Activated naive CD4-positive, alpha-beta T cell treated with anti-CD3 and anti-CD28 coated beads, Interleukin-2, amount 10 ng/mL, durations not matched to agents 7 days and 5 days (primary cell): ENCODE measurements at regions not wholly inside any gene's neighbourhood (a gene's known extent, or its start where the extent isn't known, plus 50 kb on each side); places are given as distances from the start of the nearest gene placed in this dataset.

Experiments used
- CTCF ChIA-PET: fragments of 350-600 bp; sonication (Branson Sonifier 250); formaldehyde crosslinking; loops from one replicate; lab custom pipeline; 2021; ENCODE audit warnings: antibody characterized with exemption; lab: Charles Lee
- DNase-seq: peaks from one replicate; pipeline ENCODE4 v3.0.0-alpha.2; 2020
- H3K27ac Mint-ChIP-seq: one replicate; pipeline ENCODE4 v1.8.0; 2021; ENCODE audit warnings: mild to moderate bottlenecking, moderate library complexity, mixed read lengths
- H3K27me3 Mint-ChIP-seq: one replicate; pipeline ENCODE4 v1.8.0; 2021; ENCODE audit warnings: mild to moderate bottlenecking, mixed read lengths
- H3K36me3 Mint-ChIP-seq: one replicate; pipeline ENCODE4 v1.8.0; 2021; ENCODE audit warnings: mixed read lengths
- H3K4me1 Mint-ChIP-seq: one replicate; pipeline ENCODE4 v1.8.0; 2021; ENCODE audit warnings: mixed read lengths
- H3K4me3 Mint-ChIP-seq: one replicate; pipeline ENCODE4 v1.8.0; 2021; ENCODE audit warnings: mild to moderate bottlenecking, moderate library complexity, mixed read lengths
- H3K9me3 Mint-ChIP-seq: one replicate; pipeline ENCODE4 v1.8.0; 2021; ENCODE audit warnings: mixed read lengths

DNA sequence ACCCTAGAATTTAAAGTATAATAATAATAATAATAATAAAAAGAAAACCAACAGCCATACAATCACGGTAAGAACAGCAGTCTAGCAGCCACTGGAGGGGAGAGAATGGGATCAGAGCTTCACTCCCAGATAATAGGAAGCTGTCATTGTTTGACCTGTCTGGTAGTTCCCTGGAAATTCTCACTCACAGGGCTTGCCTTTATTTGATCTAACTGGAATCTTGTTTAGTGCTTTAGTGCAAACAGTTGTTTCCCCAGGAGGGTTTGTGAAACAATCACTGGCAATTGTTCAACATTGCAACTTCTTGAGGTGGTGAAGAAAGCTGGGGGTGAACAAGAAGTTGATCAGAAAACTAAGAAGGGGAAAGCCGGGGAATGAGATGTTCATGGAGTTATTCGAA is 68.7 kb upstream of the PTCSC3 start:
- DNase-seq = no peak
- Mint-ChIP-seq H3K9me3 (peaks cover 3% of the 10 kb centered on the region), H3K36me3 (no peaks in the 10 kb centered on the region), H3K4me1 (no peaks in the 10 kb centered on the region), H3K4me3 (no peak overlapping the region), H3K27me3 (no peaks in the 10 kb centered on the region), H3K27ac (no peak overlapping the region)
- CTCF ChIA-PET = no interaction called here

GRCh38 chr14:36243183-36243582 is 66.7 kb upstream of the PTCSC3 start:
- CTCF ChIA-PET = no interaction called here
- Mint-ChIP-seq H3K27ac (no peak overlapping the region), H3K36me3 (no peaks in the 10 kb centered on the region), H3K27me3 (no peaks in the 10 kb centered on the region), H3K4me3 (no peak overlapping the region), H3K9me3 (no peaks in the 10 kb centered on the region), H3K4me1 (no peaks in the 10 kb centered on the region)
- DNase-seq = no peak

DNA sequence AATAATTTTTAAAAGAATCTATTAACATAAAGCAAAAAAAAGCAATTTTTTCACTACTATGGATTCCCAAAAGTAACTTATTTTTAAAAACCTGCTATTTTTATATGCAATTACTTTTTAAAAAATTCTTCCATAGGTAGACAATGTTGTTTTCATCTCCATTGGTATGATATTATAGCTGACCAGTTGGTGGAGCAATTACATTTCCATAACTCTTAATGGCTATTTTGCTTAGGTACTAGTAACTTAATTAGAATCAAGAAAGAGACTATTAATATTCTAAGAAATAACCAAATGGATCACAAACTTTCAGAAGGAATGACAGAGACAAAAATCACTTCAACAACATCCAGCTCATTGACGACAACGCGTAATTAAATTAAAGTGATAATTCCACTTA is 64.7 kb upstream of the PTCSC3 start:
- no peaks in the 10 kb centered on the region for H3K36me3 Mint-ChIP-seq
- no peaks in the 10 kb centered on the region for H3K27me3 Mint-ChIP-seq
- no peak for DNase-seq
- H3K27ac Mint-ChIP-seq = no peak overlapping the region
- H3K4me1 Mint-ChIP-seq = no peaks in the 10 kb centered on the region
- no peaks in the 10 kb centered on the region for H3K9me3 Mint-ChIP-seq
- no peak overlapping the region for H3K4me3 Mint-ChIP-seq
- CTCF ChIA-PET = interaction anchor here (1.8 kb wide), 1 partner anchor 133 kb away, joined by 10 read pairs; no protein-coding TSS in a partner anchor

DNA sequence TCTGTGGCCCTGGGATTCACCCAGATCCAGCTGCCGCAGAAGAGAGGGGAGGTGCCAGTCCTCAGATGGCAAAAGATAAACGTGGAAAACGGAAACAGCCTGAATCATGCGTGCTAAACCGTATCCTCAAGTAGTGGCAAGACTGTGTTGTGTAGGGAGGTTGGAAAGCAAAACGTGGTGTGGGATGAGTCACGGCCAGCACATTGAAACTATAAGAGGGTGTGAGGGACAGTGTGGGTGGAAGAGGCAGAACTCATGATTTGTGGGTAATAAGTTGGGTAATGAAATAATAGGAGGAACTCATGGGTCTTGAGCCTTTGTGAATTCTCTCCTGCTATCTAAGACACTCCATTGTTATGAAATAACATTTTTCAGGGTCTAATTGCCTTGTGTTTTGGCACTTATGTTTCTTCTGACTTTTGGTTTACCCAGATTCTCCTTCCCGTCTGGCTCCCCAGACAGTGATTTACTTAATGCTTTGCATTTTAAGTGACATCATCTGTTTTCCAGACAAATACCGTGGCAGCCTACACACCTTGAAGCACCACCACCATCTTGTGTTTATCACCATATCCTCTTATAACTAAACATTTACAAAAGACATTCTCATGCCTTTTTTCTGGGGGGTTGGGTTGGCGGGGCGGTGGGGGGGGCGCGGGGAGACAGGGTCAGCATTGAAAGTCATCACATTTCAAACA is 62.3 kb upstream of the PTCSC3 start:
- H3K27me3 Mint-ChIP-seq = no peaks in the 10 kb centered on the region
- CTCF ChIA-PET = no interaction called here
- no peaks in the 10 kb centered on the region for H3K36me3 Mint-ChIP-seq
- no peak for DNase-seq
- H3K9me3 Mint-ChIP-seq = no peaks in the 10 kb centered on the region
- no peak overlapping the region for H3K4me3 Mint-ChIP-seq
- H3K27ac Mint-ChIP-seq = no peak overlapping the region
- no peaks in the 10 kb centered on the region for H3K4me1 Mint-ChIP-seq

DNA sequence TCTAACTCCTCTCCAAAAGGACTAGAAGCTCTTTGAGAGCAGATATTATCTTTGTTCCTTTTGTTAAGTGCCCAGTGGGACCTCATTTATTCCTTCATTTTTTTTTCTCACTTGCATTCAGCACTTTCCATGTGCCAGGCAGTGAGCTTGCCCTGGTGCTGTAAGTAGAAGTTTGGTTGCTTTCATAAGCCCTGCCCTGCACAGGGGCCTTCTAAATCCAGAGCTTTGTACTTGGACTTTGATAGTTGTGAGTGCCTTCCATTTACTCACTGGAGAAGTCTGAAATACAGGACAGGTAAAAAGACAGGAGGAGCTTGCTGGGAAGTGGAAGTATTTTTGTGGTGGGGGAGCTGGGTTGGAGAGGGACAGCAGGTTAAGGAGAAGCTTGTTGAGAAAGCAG is 56.7 kb upstream of the PTCSC3 start:
- Mint-ChIP-seq H3K27me3 (peaks cover 4% of the 10 kb centered on the region), H3K36me3 (no peaks in the 10 kb centered on the region), H3K4me3 (no peak overlapping the region), H3K4me1 (no peaks in the 10 kb centered on the region), H3K27ac (no peak overlapping the region), H3K9me3 (no peaks in the 10 kb centered on the region)
- DNase-seq = no peak
- CTCF ChIA-PET = no interaction called here

- CTCF ChIA-PET = interaction anchor here (1.3 kb wide), 1 partner anchor 145 kb away, joined by 5 read pairs; no protein-coding TSS in a partner anchor
- Mint-ChIP-seq H3K9me3 (no peaks in the 10 kb centered on the region), H3K36me3 (no peaks in the 10 kb centered on the region), H3K4me1 (no peaks in the 10 kb centered on the region), H3K4me3 (no peak overlapping the region), H3K27me3 (peaks cover 4% of the 10 kb centered on the region), H3K27ac (no peak overlapping the region)
- DNase-seq = no peak
Measured at GRCh38 chr14:36229262-36229661, 52.7 kb upstream of the PTCSC3 start.

- H3K4me3 Mint-ChIP-seq = no peak overlapping the region
- H3K27ac Mint-ChIP-seq = no peak overlapping the region
- H3K9me3 Mint-ChIP-seq = no peaks in the 10 kb centered on the region
- CTCF ChIA-PET = no interaction called here
- no peaks in the 10 kb centered on the region for H3K4me1 Mint-ChIP-seq
- H3K36me3 Mint-ChIP-seq = no peaks in the 10 kb centered on the region
- peaks cover 8% of the 10 kb centered on the region for H3K27me3 Mint-ChIP-seq
- no peak for DNase-seq
Measured at GRCh38 chr14:36227802-36228201, 51.3 kb upstream of the PTCSC3 start.

- no peak for DNase-seq
- Mint-ChIP-seq H3K27ac (no peak overlapping the region), H3K4me3 (no peak overlapping the region), H3K27me3 (peaks cover 8% of the 10 kb centered on the region), H3K36me3 (no peaks in the 10 kb centered on the region), H3K9me3 (no peaks in the 10 kb centered on the region), H3K4me1 (no peaks in the 10 kb centered on the region)
- CTCF ChIA-PET = no interaction called here
Measured at GRCh38 chr14:36227344-36227743, 50.8 kb upstream of the PTCSC3 start.
